Dermis microvascular lymphatic vessel endothelial cell (primary cell): ENCODE measurements at regions not wholly inside any gene's neighbourhood (a gene's known extent, or its start where the extent isn't known, plus 50 kb on each side); places are given as distances from the start of the nearest gene placed in this dataset.
A peak's percentile ranks its signal among the peaks of the same experiment; 100 is the strongest.
"Not testable (repeated sequence)": the region's sequence is repeated elsewhere in the genome, so short reads cannot be mapped to it uniquely, and the experiment has no call there.

ENCODE experiments used
- DNase-seq, 2 donors: peaks; one replicate each; pipeline versions ENCODE4 v3.0.0 to v3.0.0-alpha.2; 2010; ENCODE audit warnings: low read depth in 2 of 2

- peak; percentile 16 to 91 for DNase-seq
These were observed 112.1 kb downstream of the DLEU7 start for GRCh38 chr13:50731400-50731799.

- no peak for DNase-seq
These were observed 110.8 kb downstream of the DLEU7 start for GRCh38 chr13:50732712-50733111.

- DNase-seq, result no peak
These were observed 110.1 kb downstream of the DLEU7 start for GRCh38 chr13:50733392-50733791.

DNA sequence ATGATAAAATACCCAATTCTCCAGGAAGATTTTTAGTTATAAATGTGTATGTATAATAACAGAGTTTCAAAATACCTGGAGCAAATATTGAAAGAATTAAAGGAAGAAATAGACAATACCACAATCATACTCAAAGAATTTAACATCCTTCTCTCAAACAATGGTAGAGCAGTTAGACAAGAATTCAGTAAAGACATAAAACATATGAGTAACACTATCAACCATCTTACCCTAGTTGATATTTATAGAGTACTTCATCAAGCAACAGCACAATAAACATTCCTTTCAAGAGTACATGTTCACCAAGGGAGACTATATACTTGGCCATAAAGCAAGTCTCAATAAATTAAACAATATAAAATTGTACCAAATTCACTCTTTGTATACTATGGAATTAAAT, 108.4 kb downstream of the DLEU7 start:
- DNase-seq, result peak in 1 of 2 donors; percentile 13

DNA sequence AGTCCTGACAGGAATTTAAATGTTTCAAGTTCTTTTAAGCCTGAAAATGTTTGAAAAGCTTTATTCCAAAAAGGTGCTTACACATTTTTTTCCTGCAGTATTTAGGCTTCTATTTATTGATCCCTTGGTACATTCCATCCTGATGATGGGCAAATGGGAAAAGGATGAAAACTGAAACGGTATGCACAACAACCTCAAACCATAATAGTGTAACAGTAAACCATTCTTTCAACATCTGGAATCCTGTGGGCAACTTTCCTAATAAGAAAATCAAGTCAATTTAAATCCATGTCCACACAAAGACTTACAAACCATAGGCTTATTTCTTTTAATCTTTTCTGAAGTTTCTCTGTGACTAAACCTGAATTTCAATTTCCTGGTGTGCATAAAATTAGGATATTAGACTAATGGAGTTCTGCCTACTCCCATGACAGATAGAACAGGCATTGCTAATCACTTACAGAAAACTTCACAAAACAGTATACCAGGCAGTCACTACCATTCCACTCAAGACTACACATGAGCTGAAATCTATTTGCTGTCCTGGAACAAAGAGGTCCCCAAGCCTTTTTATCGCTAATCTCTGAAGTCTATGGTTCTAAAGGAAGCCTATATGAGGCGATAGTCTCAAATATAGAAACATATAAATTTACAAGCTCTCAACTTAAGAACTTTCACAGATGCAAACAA, 103.3 kb downstream of the DLEU7 start:
- no peak for DNase-seq

DNA sequence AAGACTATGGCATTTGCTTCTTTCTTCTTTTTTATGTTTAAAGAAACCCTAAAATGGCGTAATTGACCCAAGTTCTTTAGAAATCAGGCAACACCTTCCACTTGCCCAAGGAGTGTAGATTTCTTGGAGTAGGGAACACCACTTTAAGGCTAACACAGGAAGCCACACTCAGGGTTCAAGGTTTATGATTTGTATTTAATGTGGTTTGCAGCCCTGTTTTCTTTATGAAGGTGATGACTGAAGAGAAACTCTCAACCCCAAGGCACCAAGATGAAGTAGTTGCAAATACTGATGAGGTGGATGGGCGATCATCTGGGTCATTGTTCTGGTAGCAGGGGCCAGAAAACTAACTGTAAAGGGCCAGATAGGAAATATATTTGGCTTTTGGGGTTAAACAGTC, 101.1 kb downstream of the DLEU7 start:
- DNase-seq, result no peak

DNA sequence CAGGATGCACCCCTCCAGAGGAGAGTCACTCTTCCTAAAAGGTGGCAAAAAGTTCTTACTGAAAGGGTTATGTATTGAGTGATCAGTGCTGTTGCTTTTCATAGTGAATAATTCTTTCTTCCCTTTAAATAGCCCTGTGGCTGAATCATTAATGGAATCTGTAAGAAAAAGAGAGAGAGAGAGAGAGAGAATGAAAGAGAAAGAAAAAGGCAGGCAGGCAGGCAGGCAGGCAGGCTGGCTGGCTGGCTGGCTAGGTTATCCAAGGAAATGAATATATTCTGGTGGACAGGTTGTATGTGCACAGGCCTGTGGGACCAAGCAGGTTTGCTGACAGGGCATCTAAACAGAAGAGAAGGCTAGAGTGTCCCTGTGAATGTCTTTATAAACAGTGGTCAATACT, 100.5 kb downstream of the DLEU7 start:
- DNase-seq, result no peak

DNA sequence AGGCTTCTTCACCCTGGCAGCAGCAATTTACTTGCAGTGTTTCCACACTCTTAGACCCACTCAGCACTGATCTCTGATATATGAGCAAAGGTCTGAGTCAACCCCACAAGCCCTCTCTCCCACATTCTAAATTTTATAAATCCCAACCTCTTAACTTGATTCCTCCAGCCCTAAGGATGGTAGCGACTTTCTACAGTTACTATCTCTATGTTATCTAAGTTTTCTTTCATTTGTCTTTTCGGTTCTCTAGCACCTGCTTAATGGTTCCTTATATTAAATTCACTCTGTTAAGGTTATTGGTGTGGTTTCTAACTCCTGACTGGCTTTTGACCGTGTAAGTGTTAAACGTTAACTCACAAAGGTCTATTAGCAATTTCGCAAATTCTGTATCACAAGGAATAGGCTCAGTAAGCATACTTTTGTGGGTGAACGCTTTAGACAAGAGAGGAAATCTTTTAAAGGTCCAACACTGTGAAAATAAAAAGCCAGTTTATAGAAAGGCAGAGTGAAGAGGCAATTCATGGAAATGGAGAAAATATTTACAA, 99.3 kb downstream of the DLEU7 start:
- no peak for DNase-seq

GRCh38 chr13:50745542-50746115, 97.9 kb downstream of the DLEU7 start:
- DNase-seq, result peak in 1 of 2 donors; percentile 2

DNA sequence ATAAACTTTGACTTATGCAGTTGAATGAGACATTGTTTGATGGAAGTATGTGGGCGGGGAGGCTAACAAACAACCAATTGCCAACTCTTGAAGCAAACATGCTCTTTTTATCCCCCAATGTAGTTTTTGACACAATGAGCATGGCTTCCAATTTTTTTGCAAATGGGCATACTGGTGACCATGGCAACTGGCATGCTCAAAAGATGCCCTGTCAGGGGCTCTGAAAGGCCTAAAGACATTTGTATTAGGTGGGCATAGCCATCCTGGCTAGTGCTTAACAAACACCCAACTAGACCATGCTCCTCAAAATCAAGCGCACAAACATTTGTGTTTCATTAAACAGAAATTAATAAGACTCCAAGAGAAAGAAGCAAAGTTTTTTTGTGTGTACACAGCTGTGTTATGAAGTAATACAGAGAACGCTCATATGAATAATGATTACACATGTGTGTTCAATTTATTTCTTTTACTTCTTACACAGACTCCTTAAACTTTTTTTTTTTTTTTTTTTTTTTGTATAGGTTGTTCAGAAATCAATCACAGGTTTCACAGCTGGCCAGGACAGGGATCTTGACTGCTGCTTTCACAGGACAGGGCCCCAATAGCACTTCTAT, 95.6 kb downstream of the DLEU7 start:
- no peak for DNase-seq

GRCh38 chr13:50753221-50753620, 90.3 kb downstream of the DLEU7 start:
- not testable (repeated sequence) for DNase-seq

- DNase-seq, result peak in 1 of 2 donors; percentile 68
These were observed 87.4 kb downstream of the DLEU7 start for GRCh38 chr13:50755862-50756685.

GRCh38 chr13:50757008-50757407, 86.5 kb downstream of the DLEU7 start:
- DNase-seq, result peak in 1 of 2 donors; percentile 5

GRCh38 chr13:50758796-50759195, 84.7 kb downstream of the DLEU7 start:
- DNase-seq, result no peak

DNA sequence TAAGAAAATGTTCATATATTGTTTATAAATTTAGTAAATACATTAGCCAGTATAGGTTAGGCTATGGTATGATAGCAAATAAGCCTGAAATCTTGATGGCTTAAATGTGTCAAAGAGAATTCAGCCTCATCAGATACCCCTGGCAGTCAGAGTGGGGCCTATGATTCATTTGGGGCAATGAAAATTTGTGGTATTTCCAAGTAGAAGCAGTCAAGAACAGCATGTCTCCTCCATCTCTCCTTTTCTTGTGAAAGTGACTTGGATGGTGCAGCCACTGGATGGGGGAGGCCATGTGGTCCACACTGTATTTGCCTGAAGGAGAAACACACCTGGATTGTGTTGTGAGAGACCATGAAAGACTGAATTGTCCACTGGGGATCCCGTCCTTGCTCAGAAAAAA, 82.7 kb downstream of the DLEU7 start:
- DNase-seq, result no peak

DNA sequence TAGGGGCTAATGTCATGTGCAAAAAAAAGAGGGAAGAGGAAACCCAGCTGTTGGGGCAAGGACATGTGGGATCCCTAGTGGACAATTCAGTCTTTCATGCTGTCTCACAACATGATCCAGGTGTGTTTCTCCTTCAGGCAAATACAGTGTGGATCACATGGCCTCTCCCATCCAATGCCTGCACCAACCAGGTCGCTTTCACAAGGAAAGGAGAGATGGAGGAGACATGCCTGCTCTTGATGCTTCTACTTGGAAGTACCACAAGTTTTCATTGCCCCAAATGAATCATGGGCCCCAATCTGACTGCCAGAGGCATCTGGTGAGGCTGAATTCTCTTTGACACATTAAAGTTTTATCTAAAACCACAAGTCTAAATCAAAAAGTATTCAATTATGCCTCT, 82.1 kb downstream of the DLEU7 start:
- no peak for DNase-seq

GRCh38 chr13:50762969-50763567, 80.4 kb downstream of the DLEU7 start:
- no peak for DNase-seq

- no peak for DNase-seq
These were observed 77.5 kb downstream of the DLEU7 start for GRCh38 chr13:50766013-50766412.

DNA sequence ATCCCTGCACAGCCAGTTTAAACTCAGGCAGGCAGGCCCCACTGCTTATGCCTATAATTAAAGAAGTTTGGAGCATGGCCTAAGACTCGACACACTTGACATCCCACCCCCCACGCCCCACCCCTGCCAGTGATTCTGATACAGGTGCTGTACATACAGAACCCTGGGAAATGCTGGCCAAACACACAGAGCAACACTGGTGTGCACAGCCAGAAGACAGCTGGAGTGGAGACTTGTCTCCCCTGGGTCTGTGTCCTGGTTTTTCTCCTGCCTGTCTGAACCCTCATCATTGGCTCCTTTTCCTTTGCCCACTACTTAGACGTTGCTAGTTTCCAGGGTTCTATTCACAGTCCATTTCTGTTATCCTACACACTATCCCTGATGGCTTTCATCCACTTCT, 76.8 kb downstream of the DLEU7 start:
- no peak for DNase-seq

DNA sequence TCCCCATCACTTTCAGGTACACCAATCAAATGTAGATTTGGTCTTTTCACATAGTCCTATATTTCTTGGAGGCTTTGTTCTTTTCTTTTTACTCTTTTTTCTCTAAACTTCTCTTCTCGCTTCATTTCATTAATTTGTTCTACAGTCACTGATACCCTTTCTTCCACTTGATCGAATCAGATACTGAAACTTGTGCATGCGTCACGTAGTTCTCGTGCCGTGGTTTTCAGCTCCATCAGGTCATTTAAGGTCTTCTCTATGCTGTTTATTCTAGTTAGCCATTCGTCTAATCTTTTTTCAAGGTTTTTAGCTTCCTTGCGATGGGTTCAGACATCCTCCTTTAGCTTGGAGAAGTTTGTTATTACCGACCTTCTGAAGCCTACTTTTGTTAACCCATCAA, 70.6 kb downstream of the DLEU7 start:
- not testable (repeated sequence) for DNase-seq
